ENCODE measurements at regions not wholly inside any gene's neighbourhood (a gene's known extent, or its start where the extent isn't known, plus 50 kb on each side); places are given as distances from the start of the nearest gene placed in this dataset.

DNA sequence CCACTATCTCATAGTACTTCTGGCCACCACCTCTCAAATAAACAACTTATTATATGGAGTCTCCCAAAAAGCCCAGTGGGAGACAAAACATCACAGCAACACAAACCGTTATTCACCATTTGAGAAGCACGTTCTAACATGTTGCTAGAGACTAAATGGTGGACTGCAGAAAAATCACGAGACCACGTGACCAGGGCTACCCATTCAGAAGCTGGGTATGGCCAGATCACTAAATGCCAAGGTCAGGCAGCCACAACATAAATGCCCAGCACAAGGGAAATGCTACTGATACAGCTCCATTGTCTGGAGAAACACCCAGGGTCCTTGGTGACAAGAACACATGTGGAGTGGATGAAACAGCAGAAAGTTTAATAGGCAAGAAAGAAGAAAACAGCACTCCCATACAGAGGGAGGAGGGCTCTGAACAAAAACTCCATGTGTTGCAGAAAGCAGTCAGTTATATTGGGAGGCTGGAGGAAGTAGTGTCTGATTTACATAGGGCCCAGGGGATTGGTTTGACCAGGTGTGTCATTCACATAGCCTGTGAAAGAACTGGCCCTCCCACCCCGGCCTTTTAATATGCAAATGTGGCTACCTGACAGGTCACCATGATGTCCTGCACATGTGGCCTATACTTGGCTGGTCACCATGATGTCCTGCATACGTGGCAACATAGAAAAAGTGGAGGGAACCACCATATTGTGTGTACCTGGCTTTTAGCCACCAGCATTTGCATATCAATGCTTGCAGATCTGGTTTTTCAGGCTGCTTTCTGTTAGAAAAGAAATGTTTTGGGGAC is 97.2 kb downstream of the TRIM36 start:
- no peak overlapping the region for H3K27ac ChIP-seq
- no peaks in the 10 kb centered on the region for H3K4me1 ChIP-seq
- H3K36me3 ChIP-seq: no peaks in the 10 kb centered on the region
- no peak overlapping the region for H3K9ac ChIP-seq (ENCODE audit: low read depth in 2 of 2, low read length in 2 of 2)
- H3K4me3 ChIP-seq: no peak overlapping the region
- intact Hi-C loops (cut with DNase I): no loop called here
- H3K27me3 ChIP-seq: no peaks in the 10 kb centered on the region
- no peak for DNase-seq
- TF ChIP-seq CTCF (IDR thresholded peaks at IDR 0.05): no peak
- H3K9me3 ChIP-seq: no peaks in the 10 kb centered on the region

- Histone ChIP-seq H3K27me3 (no peaks in the 10 kb centered on the region), H3K9ac (ENCODE audit: low read depth in 2 of 2, low read length in 2 of 2) (no peak overlapping the region), H3K36me3 (no peaks in the 10 kb centered on the region), H3K9me3 (no peaks in the 10 kb centered on the region), H3K27ac (no peak overlapping the region), H3K4me3 (no peak overlapping the region), H3K4me1 (no peaks in the 10 kb centered on the region)
- no peak for TF ChIP-seq CTCF (IDR thresholded peaks at IDR 0.05)
- intact Hi-C loops (cut with DNase I): no loop called here
- no peak for DNase-seq
Measured at GRCh38 chr5:115070737-115071136, 99.0 kb downstream of the TRIM36 start.

- intact Hi-C loops (cut with DNase I): loop anchor here (10.0 kb wide), 1 partner anchor 1455 kb away; no protein-coding TSS in a partner anchor
- DNase-seq: peak; percentile 19
- no peak overlapping the region for H3K27ac ChIP-seq
- TF ChIP-seq CTCF (IDR thresholded peaks at IDR 0.05): peak; percentile 29
- H3K27me3 ChIP-seq: no peaks in the 10 kb centered on the region
- no peak overlapping the region for H3K4me3 ChIP-seq
- H3K4me1 ChIP-seq: no peaks in the 10 kb centered on the region
- no peak overlapping the region for H3K9ac ChIP-seq (ENCODE audit: low read depth in 2 of 2, low read length in 2 of 2)
- no peaks in the 10 kb centered on the region for H3K9me3 ChIP-seq
- H3K36me3 ChIP-seq: no peaks in the 10 kb centered on the region
Measured at GRCh38 chr5:115069087-115069968, 100.4 kb downstream of the TRIM36 start.

- no peaks in the 10 kb centered on the region for H3K36me3 ChIP-seq
- DNase-seq: no peak
- H3K4me1 ChIP-seq: no peaks in the 10 kb centered on the region
- H3K27ac ChIP-seq: no peak overlapping the region
- H3K27me3 ChIP-seq: no peaks in the 10 kb centered on the region
- no peak overlapping the region for H3K9ac ChIP-seq (ENCODE audit: low read depth in 2 of 2, low read length in 2 of 2)
- no peak overlapping the region for H3K4me3 ChIP-seq
- no peaks in the 10 kb centered on the region for H3K9me3 ChIP-seq
- intact Hi-C loops (cut with DNase I): loop anchor here (10.0 kb wide), 1 partner anchor 1454 kb away; no protein-coding TSS in a partner anchor
- no peak for TF ChIP-seq CTCF (IDR thresholded peaks at IDR 0.05)
Measured at GRCh38 chr5:115068239-115069086, 101.2 kb downstream of the TRIM36 start.

DNA sequence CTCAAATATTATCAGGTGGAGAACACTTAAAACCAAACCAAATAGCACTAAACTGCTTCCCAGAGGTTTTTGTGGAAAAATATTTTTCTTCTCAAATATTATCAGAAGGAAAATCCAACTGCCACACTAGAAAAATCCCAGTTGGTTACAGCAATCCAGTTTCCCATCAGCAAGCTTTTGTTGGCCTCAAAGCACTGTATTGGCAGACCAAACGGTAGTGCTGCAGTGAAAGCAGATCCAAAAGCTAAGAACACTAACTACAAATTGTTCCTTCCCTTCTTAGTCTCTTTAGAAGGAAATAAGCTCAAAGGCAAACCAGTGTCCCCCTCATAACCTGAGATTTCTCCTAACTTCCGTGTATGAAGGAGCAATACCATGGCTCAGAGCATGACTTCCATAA is 105.3 kb downstream of the TRIM36 start:
- H3K4me3 ChIP-seq: no peak overlapping the region
- H3K27ac ChIP-seq: no peak overlapping the region
- H3K27me3 ChIP-seq: no peaks in the 10 kb centered on the region
- H3K4me1 ChIP-seq: no peaks in the 10 kb centered on the region
- no peaks in the 10 kb centered on the region for H3K9me3 ChIP-seq
- no peak overlapping the region for H3K9ac ChIP-seq (ENCODE audit: low read depth in 2 of 2, low read length in 2 of 2)
- no peaks in the 10 kb centered on the region for H3K36me3 ChIP-seq
- intact Hi-C loops (cut with DNase I): loop anchor here (10.0 kb wide), 1 partner anchor 1450 kb away; no protein-coding TSS in a partner anchor
- no peak for DNase-seq
- TF ChIP-seq CTCF (IDR thresholded peaks at IDR 0.05): no peak

Measured in colonic mucosa (tissue), 4 donors.